Progenitor cell of endocrine pancreas (in vitro differentiated cells): ENCODE measurements at regions not wholly inside any gene's neighbourhood (a gene's known extent, or its start where the extent isn't known, plus 50 kb on each side); places are given as distances from the start of the nearest gene placed in this dataset.

Experiments used
- DNase-seq: peaks from one replicate; pipeline ENCODE4 v3.0.0; 2021; ENCODE audit warnings: low spot score; ENCODE audit not compliant: unreplicated experiment
- H3K27ac Mint-ChIP-seq: 2 replicates; pipeline ENCODE4 v1.8.0; 2021; ENCODE audit warnings: mild to moderate bottlenecking, moderate library complexity, mixed read lengths
- H3K27me3 Mint-ChIP-seq: 2 replicates; pipeline ENCODE4 v1.8.0; 2021; ENCODE audit warnings: mixed read lengths
- H3K36me3 Mint-ChIP-seq: 2 replicates; pipeline ENCODE4 v1.8.0; 2022; ENCODE audit warnings: mixed read lengths; ENCODE audit not compliant: insufficient read depth
- H3K4me1 Mint-ChIP-seq: 2 replicates; pipeline ENCODE4 v1.8.0; 2021; ENCODE audit warnings: low read depth, mixed read lengths
- H3K4me3 Mint-ChIP-seq: 2 replicates; pipeline ENCODE4 v1.8.0; 2021; ENCODE audit warnings: low read depth, mild to moderate bottlenecking, moderate library complexity, mixed read lengths
- H3K9me3 Mint-ChIP-seq: 2 replicates; pipeline ENCODE4 v1.8.0; 2021; ENCODE audit warnings: low read depth, mixed read lengths
- CTCF ChIP-seq: fragments of 200-600 bp; sonication (generic); IDR thresholded peaks from one replicate; pipeline ENCODE4 v1.5.0; 2021; ENCODE audit warnings: antibody characterized with exemption, mild to moderate bottlenecking; ENCODE audit not compliant: unreplicated experiment

GRCh38 chr12:19926266-19926665, 442.1 kb upstream of the PDE3A start:
- no peak for DNase-seq
- H3K4me3 Mint-ChIP-seq: no peak overlapping the region
- H3K36me3 Mint-ChIP-seq: peaks cover 5% of the 10 kb centered on the region
- H3K4me1 Mint-ChIP-seq: peaks cover 4% of the 10 kb centered on the region
- TF ChIP-seq CTCF: no peak
- no peak overlapping the region for H3K27ac Mint-ChIP-seq
- peaks cover 25% of the 10 kb centered on the region for H3K9me3 Mint-ChIP-seq
- no peaks in the 10 kb centered on the region for H3K27me3 Mint-ChIP-seq

GRCh38 chr12:19927661-19928060, 440.7 kb upstream of the PDE3A start:
- no peak overlapping the region for H3K27ac Mint-ChIP-seq
- H3K4me3 Mint-ChIP-seq: no peak overlapping the region

DNA sequence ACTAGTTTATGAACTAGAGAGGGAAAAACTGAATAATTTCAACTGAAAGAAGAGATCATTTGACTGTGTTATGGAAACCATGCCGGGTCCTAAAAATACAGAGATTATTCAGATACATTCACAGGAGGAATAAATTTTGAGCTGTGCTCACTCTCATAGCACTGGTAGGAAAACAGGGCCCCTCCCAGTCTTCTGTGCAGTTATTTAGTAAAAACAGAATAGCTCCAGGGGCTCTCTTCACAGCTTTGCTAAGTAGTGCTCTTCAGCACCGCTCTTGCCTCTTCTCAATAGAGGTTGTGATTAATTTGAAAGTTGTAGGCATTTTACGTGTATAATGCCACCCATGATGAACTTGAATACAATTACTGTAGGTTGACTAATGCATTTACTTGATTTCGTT, 435.9 kb upstream of the PDE3A start:
- no peak for TF ChIP-seq CTCF
- Mint-ChIP-seq H3K4me1 (peaks cover 3% of the 10 kb centered on the region), H3K27me3 (no peaks in the 10 kb centered on the region), H3K9me3 (peaks cover 12% of the 10 kb centered on the region), H3K36me3 (no peaks in the 10 kb centered on the region), H3K4me3 (no peak overlapping the region), H3K27ac (no peak overlapping the region)
- no peak for DNase-seq

More at GRCh38 chr12:19927661-19928060, 440.7 kb upstream of the PDE3A start:
- no peaks in the 10 kb centered on the region for H3K27me3 Mint-ChIP-seq
- peaks cover 15% of the 10 kb centered on the region for H3K9me3 Mint-ChIP-seq
- DNase-seq: no peak
- peaks cover under 1% of the 10 kb centered on the region for H3K36me3 Mint-ChIP-seq
- TF ChIP-seq CTCF: no peak
- peaks cover 8% of the 10 kb centered on the region for H3K4me1 Mint-ChIP-seq

DNA sequence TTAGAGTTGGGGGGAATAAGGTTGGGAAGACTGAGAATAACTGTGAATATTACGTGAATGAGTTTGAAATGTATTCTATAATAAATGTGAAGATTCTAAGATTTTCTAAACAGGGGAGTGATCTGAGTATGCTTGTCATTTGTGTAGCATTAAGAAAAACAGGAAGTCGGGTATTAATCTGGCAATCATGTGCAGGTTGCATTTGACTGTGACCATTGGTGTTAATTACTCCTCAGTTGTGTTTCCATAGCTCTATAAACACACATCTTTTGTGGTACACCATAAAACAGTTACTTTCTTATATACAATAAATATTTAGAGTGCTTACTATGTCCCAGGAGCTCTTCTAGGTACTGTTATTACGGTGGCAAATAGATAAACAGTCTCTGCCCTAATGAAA, 434.4 kb upstream of the PDE3A start:
- TF ChIP-seq CTCF: no peak
- no peak overlapping the region for H3K27ac Mint-ChIP-seq
- no peaks in the 10 kb centered on the region for H3K36me3 Mint-ChIP-seq
- peaks cover 7% of the 10 kb centered on the region for H3K9me3 Mint-ChIP-seq
- DNase-seq: no peak
- H3K4me3 Mint-ChIP-seq: no peak overlapping the region
- peaks cover 7% of the 10 kb centered on the region for H3K4me1 Mint-ChIP-seq
- H3K27me3 Mint-ChIP-seq: no peaks in the 10 kb centered on the region

GRCh38 chr12:19937161-19937560, 431.2 kb upstream of the PDE3A start:
- H3K27ac Mint-ChIP-seq: no peak overlapping the region
- H3K36me3 Mint-ChIP-seq: no peaks in the 10 kb centered on the region
- no peak overlapping the region for H3K4me3 Mint-ChIP-seq
- H3K27me3 Mint-ChIP-seq: no peaks in the 10 kb centered on the region
- no peak for DNase-seq
- H3K4me1 Mint-ChIP-seq: peaks cover 6% of the 10 kb centered on the region
- no peak for TF ChIP-seq CTCF
- no peaks in the 10 kb centered on the region for H3K9me3 Mint-ChIP-seq
